ENCODE measurements at regions not wholly inside any gene's neighbourhood (a gene's known extent, or its start where the extent isn't known, plus 50 kb on each side); places are given as distances from the start of the nearest gene placed in this dataset.
A peak's percentile ranks its signal among the peaks of the same experiment; 100 is the strongest.
"Not testable (repeated sequence)": the region's sequence is repeated elsewhere in the genome, so short reads cannot be mapped to it uniquely, and the experiment has no call there.

DNA sequence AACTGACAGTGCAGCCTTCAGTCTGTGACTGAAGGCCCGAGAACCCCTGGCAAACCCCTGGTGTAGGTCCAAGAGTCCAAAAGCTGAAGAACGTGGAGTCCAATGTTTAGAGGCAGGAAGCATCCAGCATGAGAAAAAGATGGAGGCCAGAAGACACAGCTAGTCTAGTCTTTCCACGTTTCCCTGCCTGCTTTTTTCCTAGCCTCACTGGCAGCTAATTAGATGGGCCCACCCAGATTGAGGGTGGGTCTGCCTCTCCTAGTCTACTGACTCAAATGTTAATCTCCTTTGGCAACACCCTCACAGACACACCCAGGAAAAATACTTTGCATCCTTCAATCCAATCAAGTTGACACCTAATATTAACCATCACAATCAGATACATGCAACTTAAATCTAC, 87.8 kb downstream of the TENT5D start:
- H3K36me3 ChIP-seq (replicated peaks; ENCODE audit: insufficient read depth, low read length); H4K20me1 ChIP-seq (ENCODE audit: insufficient read depth, low read length); H3K9me3 ChIP-seq (replicated peaks; ENCODE audit: insufficient read depth, low read length); H3K4me2 ChIP-seq (ENCODE audit: low read depth, low read length); DNase-seq; H3K27ac ChIP-seq (ENCODE audit: low read length); H3K9me2 ChIP-seq (replicated peaks; ENCODE audit: insufficient read depth, low read length); H3K4me3 ChIP-seq (ENCODE audit: low read length); H3F3A ChIP-seq (ENCODE audit: insufficient read depth, low read length); H2AFZ ChIP-seq (ENCODE audit: low read length); H3K9ac ChIP-seq (ENCODE audit: low read length); H3K4me1 ChIP-seq (ENCODE audit: low read length); H3K79me2 ChIP-seq (ENCODE audit: low read length); H3K27me3 ChIP-seq (replicated peaks; ENCODE audit: insufficient read depth, low read length): not testable (repeated sequence)

DNA sequence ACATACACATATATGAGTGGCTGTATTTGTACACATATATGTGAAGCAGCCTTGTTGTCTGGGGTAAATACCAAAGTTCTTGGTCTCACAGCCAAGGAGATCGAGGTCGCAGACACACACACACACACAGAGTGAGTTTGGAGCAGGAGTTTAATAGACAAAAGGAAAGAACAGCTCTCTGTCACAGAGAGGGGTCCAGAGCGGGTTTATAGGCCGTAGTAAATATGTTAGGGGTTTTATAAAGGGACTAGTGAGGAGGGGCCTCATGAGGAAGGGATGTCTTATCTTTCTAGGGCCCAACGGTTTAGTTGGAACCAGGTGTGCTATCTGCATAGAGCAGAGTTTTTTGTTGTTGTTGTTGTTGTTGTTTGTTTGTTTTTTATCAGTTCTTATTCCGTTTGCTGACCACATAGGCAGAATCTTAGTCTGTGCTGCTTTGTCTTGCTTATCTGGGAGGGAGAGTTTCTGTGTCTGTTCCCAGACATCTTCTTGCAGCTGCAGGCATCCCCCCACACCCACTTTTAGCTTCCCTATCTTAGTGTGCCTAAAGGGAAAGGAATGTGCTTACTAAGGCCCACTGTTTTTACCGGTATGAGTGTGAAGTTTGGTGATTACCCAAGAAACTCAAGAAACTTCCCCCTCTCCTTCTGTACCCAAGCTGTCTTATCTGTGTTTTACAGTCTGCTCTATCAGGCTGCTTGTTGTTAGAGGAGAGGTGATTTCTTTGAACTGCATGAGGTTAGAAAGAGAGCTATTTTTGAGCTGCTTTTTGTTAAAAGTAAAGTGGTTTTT, 91.9 kb downstream of the TENT5D start:
- Histone ChIP-seq H3K4me2 (ENCODE audit: low read depth, low read length) (peak overlapping the region; percentile 1; the same call in 1 of the 2 replicates), H2AFZ (ENCODE audit: low read length) (no peak overlapping the region), H3K9ac (ENCODE audit: low read length) (no peak overlapping the region), H3K4me1 (ENCODE audit: low read length) (0 out of 2 replicates have a peak, but pooled peaks cover 3% of the 10 kb centered on the region), H3F3A (ENCODE audit: insufficient read depth, low read length) (no peaks in the 10 kb centered on the region), H3K4me3 (ENCODE audit: low read length) (no peak overlapping the region), H3K9me3 (replicated peaks; ENCODE audit: insufficient read depth, low read length) (no peaks in the 10 kb centered on the region), H3K36me3 (replicated peaks; ENCODE audit: insufficient read depth, low read length) (no peaks in the 10 kb centered on the region), H3K9me2 (replicated peaks; ENCODE audit: insufficient read depth, low read length) (no peaks in the 10 kb centered on the region), H3K79me2 (ENCODE audit: low read length) (no peaks in the 10 kb centered on the region), H4K20me1 (ENCODE audit: insufficient read depth, low read length) (no peaks in the 10 kb centered on the region), H3K27ac (ENCODE audit: low read length) (no peak overlapping the region), H3K27me3 (replicated peaks; ENCODE audit: insufficient read depth, low read length) (no peaks in the 10 kb centered on the region)
- TF ChIP-seq EZH2 (optimal IDR thresholded peaks at IDR 0.05; ENCODE audit: low read depth, low read length), result no peak
- DNase-seq, result peak; percentile 10

DNA sequence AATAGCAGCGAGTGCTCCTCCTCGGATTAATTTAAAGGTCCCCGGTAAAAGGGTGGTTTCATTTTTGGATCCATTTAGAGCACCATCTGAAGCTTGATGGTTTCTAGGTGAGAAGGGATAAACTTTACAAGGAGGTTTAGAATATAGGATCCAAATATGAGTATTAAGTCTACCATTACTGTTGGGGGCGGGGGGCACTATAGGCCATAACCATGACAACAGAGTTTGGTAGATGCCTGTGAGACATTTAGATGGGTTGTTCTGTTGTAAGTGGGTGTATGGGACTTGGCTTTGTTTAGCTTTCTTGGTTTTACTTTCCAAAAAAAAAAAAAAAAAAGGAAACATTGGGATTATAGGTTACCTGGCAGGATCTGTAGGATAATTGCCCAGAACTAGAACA, 92.7 kb downstream of the TENT5D start:
- H3F3A ChIP-seq (ENCODE audit: insufficient read depth, low read length), result no peaks in the 10 kb centered on the region
- H3K4me3 ChIP-seq (ENCODE audit: low read length), result no peak overlapping the region
- peaks cover 9% of the 10 kb centered on the region; the same call in 1 of the 2 replicates for H3K4me1 ChIP-seq (ENCODE audit: low read length)
- H2AFZ ChIP-seq (ENCODE audit: low read length), result no peak overlapping the region
- H3K27ac ChIP-seq (ENCODE audit: low read length), result no peak overlapping the region
- H3K36me3 ChIP-seq (replicated peaks; ENCODE audit: insufficient read depth, low read length), result no peaks in the 10 kb centered on the region
- H3K9ac ChIP-seq (ENCODE audit: low read length), result no peak overlapping the region
- peak overlapping the region; percentile 1; the same call in 1 of the 2 replicates for H3K4me2 ChIP-seq (ENCODE audit: low read depth, low read length)
- H4K20me1 ChIP-seq (ENCODE audit: insufficient read depth, low read length), result no peaks in the 10 kb centered on the region
- DNase-seq, result no peak
- H3K79me2 ChIP-seq (ENCODE audit: low read length), result no peaks in the 10 kb centered on the region
- H3K27me3 ChIP-seq (replicated peaks; ENCODE audit: insufficient read depth, low read length), result no peaks in the 10 kb centered on the region
- no peaks in the 10 kb centered on the region for H3K9me3 ChIP-seq (replicated peaks; ENCODE audit: insufficient read depth, low read length)
- TF ChIP-seq EZH2 (optimal IDR thresholded peaks at IDR 0.05; ENCODE audit: low read depth, low read length), result no peak
- TF ChIP-seq, protein P1, sequence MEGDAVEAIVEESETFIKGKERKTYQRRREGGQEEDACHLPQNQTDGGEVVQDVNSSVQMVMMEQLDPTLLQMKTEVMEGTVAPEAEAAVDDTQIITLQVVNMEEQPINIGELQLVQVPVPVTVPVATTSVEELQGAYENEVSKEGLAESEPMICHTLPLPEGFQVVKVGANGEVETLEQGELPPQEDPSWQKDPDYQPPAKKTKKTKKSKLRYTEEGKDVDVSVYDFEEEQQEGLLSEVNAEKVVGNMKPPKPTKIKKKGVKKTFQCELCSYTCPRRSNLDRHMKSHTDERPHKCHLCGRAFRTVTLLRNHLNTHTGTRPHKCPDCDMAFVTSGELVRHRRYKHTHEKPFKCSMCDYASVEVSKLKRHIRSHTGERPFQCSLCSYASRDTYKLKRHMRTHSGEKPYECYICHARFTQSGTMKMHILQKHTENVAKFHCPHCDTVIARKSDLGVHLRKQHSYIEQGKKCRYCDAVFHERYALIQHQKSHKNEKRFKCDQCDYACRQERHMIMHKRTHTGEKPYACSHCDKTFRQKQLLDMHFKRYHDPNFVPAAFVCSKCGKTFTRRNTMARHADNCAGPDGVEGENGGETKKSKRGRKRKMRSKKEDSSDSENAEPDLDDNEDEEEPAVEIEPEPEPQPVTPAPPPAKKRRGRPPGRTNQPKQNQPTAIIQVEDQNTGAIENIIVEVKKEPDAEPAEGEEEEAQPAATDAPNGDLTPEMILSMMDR (IDR thresholded peaks at IDR 0.05; ENCODE audit: low read length), result no peak
- H3K9me2 ChIP-seq (replicated peaks; ENCODE audit: insufficient read depth, low read length), result no peaks in the 10 kb centered on the region

DNA sequence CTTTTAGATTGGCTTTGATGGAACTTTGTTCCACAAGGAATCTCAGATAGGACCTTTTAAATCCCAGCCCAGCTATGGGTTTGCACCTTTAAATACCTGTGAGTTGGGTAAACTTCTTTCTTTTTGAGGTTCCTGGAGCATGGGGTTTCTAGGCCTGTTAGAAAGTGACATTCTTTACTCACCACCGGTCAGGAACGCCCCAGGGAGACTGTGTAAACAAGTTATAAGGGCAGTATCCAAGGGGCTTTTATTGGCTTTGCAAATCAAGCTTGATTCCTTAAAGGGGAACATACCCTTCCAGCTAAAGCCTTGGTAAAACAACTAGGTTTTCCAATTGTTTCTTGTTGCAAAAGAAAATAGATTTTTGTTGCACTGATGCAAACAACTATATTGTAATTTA, 93.4 kb downstream of the TENT5D start:
- Histone ChIP-seq H3F3A (ENCODE audit: insufficient read depth, low read length) (no peaks in the 10 kb centered on the region), H3K27ac (ENCODE audit: low read length) (no peak overlapping the region), H3K9me3 (replicated peaks; ENCODE audit: insufficient read depth, low read length) (no peaks in the 10 kb centered on the region), H3K9ac (ENCODE audit: low read length) (no peak overlapping the region), H4K20me1 (ENCODE audit: insufficient read depth, low read length) (no peaks in the 10 kb centered on the region), H3K36me3 (replicated peaks; ENCODE audit: insufficient read depth, low read length) (no peaks in the 10 kb centered on the region), H3K4me2 (ENCODE audit: low read depth, low read length) (no peak overlapping the region), H3K27me3 (replicated peaks; ENCODE audit: insufficient read depth, low read length) (no peaks in the 10 kb centered on the region), H3K9me2 (replicated peaks; ENCODE audit: insufficient read depth, low read length) (no peaks in the 10 kb centered on the region), H3K79me2 (ENCODE audit: low read length) (no peaks in the 10 kb centered on the region), H3K4me3 (ENCODE audit: low read length) (no peak overlapping the region), H2AFZ (ENCODE audit: low read length) (no peak overlapping the region), H3K4me1 (ENCODE audit: low read length) (peaks cover 9% of the 10 kb centered on the region; the same call in 1 of the 2 replicates)
- TF ChIP-seq EZH2phosphoT487 (IDR thresholded peaks at IDR 0.05; ENCODE audit: low read length) (no peak), EZH2 (optimal IDR thresholded peaks at IDR 0.05; ENCODE audit: low read depth, low read length) (no peak)
- TF ChIP-seq, protein P1 (IDR thresholded peaks at IDR 0.05; ENCODE audit: low read length), result no peak
- DNase-seq, result no peak
